Transverse colon (tissue), 4 donors: ENCODE measurements at regions not wholly inside any gene's neighbourhood (a gene's known extent, or its start where the extent isn't known, plus 50 kb on each side); places are given as distances from the start of the nearest gene placed in this dataset.
"Not testable (repeated sequence)": the region's sequence is repeated elsewhere in the genome, so short reads cannot be mapped to it uniquely, and the experiment has no call there.

Experiments used
- EP300 ChIP-seq: sonication (generic); formaldehyde crosslinking; IDR thresholded peaks from one replicate; pipeline ENCODE4 v1.6.1; 2017; ENCODE audit warnings: antibody characterized with exemption, low read depth
- POLR2AphosphoS5 ChIP-seq, 3 donors: sonication (generic); formaldehyde crosslinking; IDR thresholded peaks; one replicate each; pipeline ENCODE4 v1.6.1; 2016; ENCODE audit warnings: antibody characterized with exemption in 3 of 3
- TF ChIP-seq, protein P1 (sequence below), 5 experiments: fragments of 200-600 bp in 3 of 5; fragments of 450-650 bp in 2 of 5; sonication (generic) in 3 of 5; IDR thresholded peaks; 1 replicate in 2 of 5; 2 replicates in 3 of 5; pipeline ENCODE4 v1.5.1; 2016 to 2017; ENCODE audit warnings: antibody characterized with exemption in 5 of 5, inconsistent platforms in 3 of 5, mild to moderate bottlenecking in 2 of 5, moderate library complexity in 1 of 5

DNA sequence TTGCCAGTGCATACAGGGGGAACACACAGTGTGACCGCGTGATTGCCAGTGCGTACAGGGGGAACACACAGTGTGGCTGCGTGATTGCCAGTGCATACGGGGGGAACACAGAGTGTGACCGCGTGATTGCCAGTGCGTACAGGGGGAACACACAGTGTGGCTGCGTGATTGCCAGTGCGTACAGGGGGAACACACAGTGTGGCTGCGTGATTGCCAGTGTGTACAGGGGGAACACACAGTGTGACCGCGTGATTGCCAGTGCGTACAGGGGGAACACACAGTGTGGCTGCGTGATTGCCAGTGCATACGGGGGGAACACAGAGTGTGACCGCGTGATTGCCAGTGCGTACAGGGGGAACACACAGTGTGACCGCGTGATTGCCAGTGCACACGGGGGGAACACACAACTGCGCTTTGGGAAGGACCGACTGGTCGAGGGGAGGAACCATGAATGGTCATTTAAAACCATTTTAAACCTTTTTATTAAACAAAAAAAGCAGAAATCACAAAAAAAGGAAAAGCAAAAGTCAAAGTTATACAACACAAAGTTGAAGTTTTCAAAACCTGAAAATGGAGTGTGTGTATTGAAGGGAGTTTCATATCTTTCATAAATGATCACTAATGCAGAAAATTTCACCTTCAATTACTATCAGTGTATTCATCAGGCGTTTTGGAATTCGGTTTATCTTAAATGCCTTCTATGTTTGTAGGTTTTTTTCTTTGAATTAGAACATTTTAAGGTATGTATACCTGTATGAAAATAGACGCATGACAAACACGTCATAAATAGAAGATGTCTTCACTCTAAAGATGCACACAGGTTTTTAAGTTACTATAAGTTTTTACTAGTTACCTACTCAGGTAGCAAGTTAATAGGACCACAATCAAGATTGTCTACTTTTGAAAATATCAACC is 141.0 kb downstream of the RTP5 start:
- TF ChIP-seq, protein P1, sequence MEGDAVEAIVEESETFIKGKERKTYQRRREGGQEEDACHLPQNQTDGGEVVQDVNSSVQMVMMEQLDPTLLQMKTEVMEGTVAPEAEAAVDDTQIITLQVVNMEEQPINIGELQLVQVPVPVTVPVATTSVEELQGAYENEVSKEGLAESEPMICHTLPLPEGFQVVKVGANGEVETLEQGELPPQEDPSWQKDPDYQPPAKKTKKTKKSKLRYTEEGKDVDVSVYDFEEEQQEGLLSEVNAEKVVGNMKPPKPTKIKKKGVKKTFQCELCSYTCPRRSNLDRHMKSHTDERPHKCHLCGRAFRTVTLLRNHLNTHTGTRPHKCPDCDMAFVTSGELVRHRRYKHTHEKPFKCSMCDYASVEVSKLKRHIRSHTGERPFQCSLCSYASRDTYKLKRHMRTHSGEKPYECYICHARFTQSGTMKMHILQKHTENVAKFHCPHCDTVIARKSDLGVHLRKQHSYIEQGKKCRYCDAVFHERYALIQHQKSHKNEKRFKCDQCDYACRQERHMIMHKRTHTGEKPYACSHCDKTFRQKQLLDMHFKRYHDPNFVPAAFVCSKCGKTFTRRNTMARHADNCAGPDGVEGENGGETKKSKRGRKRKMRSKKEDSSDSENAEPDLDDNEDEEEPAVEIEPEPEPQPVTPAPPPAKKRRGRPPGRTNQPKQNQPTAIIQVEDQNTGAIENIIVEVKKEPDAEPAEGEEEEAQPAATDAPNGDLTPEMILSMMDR (IDR thresholded peaks at IDR 0.05) = not testable (repeated sequence)
- not testable (repeated sequence) for TF ChIP-seq POLR2AphosphoS5 (IDR thresholded peaks at IDR 0.05); EP300
